HG02610 (cell line): ENCODE measurements at regions not wholly inside any gene's neighbourhood (a gene's known extent, or its start where the extent isn't known, plus 50 kb on each side); places are given as distances from the start of the nearest gene placed in this dataset.

ENCODE experiments used
- ATAC-seq: cut with Tn5 transposase; IDR thresholded peaks from one replicate; pipeline ENCODE4 v1.9.1; 2021; ENCODE audit warnings: mild to moderate bottlenecking, moderate library complexity; ENCODE audit not compliant: unreplicated experiment

DNA sequence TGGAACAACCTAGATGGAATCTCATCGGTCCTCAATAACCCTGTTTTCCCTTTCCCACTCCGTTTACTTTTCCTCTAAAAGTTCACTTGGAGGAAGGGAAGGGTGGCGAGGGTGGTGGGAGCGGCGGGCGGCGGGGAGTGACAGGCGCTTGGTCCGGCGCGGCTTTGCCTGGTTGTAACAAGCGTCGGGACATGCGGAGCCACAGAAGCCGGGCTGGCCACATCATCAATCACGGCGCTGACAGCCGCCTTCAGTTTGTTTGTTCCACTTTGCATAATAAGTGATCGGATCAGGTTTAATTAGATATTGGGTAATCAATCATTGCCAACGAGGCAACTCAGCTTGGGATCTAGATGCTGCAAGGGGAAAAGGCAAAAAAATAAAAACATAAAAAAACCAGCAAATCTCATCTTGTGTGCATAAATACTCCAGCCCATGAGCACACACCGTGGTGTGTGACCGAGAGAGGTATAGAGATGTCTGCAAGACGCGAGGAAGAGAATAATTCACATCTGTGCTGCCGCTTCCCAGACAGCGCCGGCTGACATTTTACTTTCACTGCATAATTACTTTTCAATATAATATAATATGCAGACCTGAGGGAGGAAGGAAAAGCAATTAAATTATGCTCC, 396.2 kb upstream of the IRX4 start:
- ATAC-seq: no peak

DNA sequence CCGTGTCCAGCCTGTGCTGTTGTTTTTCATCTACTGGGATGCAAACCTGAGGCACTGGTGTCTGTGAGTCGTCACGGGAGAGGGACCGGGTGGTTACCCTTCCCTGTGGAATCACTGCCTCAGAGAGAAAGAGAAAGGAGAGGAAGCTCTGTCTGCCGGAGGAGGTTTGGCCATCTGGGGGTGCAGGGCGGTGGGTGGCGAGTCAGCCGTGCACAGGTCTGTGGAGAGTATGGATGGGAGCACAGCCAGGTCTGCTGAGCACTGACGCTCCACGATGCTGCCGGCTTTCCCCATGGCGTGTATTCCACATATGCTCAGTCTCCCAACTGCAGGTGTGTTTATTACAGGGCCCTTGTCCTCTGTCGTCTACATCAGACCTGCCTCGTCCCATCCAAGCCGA, 395.2 kb upstream of the IRX4 start:
- no peak for ATAC-seq

DNA sequence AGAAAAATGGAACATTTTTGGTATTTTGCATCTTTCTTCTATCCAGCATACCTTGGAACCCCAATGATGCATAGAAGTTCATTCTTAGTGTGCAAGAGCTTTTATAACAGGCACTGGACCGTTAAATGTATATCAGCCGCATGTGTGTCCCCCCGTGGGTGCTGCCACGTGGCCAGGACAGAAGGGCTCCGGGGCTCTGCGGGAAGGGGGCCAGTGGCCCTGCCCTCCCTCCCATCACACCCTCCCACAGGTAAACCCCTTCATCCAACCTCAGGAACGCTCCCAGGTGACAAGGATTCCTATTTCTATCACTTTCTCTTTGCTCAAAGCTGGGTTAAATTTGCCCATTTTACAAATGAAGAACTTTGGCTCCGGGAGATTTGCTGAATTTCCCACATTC, 393.4 kb upstream of the IRX4 start:
- ATAC-seq: no peak

DNA sequence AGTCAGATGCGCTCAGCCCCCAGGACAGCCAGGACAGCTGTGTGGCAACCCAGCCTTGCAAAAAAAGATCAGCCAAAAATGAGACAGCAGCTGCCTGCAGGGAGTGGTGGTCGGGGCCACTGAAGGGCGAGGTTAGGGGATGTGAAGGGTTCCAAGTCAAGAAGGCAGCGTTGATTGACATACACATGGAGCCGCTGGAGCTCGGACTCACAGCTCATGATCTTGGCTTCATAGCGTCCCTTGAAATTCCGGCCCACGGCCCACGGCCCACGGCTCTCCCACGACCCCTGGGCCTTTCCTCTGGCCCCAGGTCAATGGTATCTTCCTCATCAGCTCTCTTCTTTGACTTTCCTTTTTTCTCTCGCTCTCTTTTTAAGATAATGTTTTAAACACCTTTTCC, 390.0 kb upstream of the IRX4 start:
- ATAC-seq: no peak

DNA sequence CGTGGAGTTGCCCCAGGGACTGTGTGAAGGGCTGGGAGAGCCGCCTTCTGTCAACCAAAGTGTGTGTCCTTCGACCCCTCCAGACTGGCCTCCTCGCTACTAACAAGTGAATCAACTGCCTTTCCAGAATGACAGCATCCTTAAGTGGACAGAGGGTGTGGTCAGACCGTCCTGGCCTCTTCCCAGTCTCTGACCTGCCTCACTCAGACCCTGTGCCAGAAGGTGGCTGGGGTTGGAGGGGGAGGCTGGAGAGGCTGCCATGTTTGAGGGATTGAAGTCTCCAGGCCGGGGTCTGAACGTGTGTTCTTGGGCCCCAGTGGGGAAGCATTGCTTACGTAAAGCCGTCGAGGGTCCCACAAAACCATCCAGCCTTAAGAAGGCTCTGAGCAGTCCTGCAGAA, 389.3 kb upstream of the IRX4 start:
- no peak for ATAC-seq

DNA sequence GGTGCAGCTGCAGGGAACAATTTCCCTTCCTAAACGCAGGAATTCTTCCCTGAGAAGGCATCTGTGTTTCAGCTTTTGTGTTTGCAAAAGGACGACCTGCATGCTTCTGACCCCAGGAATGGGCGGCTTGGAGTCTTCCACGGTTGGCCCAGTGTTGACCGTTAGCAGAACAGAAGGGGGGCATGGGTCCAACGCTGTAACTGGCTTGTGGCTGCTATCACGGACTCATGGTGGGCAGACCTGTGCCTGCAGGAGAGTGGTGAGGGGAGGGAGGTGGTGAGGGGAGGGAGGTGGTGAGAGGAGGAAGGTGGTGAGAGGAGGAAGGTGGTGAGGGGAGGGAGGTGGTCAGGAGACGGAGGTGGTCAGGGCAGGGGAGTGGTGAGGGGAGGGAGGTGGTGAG, 388.6 kb upstream of the IRX4 start:
- ATAC-seq: no peak

DNA sequence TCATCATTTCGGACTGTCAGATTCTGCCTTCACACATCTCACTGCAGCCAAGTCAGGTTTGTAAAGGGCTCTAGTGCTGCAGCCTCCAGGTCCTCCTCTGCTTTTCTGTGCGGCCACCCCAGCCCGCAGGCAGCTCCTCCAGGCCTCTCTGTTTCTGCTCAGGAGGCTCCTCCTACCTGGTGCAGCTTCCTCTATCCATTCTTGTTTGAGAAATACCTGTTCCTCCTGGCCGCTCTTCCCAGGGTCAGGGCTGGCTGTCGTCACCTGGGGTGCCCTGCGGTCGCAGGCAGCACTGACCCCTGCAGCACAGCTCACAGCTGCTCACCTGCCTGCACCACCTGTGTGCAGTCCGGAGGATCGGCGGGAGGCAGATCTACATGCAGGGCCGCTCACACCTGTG, 387.7 kb upstream of the IRX4 start:
- ATAC-seq: no peak

DNA sequence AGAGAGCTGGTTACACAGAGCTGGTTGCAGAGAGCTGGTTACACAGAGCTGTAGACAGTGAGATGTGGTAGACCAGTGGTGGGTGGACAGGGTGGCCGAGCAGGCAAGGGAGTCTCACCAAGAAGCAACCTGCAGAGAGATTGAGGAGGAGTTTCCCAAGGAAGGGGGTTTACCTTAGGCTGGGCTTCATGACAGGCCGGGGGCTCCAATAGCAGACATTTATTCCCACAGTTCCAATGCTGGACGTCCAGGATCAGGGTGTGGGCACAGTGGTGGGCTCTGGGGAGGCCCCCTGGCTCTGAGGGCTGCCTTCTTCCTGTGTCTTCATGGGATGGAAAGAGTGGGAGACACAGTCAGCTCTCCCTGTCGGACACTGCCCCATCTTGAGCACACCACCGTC, 386.9 kb upstream of the IRX4 start:
- ATAC-seq: no peak

DNA sequence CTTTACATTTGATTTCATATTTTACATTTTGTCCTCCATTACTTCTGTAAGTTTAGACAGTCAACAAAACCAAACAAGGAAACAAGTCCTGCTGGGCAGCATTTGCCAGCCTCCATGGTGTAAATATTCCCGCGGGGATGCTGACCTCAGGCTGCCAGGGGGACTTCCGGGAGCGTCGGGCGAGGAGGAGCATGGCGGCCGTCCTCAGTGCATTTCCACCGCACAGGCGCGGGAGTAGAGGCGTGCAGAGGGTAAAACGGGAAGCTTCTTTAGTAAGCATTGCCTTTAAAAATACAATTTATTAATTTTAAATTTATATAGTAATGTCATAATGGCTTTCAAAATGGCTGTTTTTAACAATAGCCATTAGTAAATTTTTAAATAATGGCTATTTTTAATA, 385.3 kb upstream of the IRX4 start:
- no peak for ATAC-seq

DNA sequence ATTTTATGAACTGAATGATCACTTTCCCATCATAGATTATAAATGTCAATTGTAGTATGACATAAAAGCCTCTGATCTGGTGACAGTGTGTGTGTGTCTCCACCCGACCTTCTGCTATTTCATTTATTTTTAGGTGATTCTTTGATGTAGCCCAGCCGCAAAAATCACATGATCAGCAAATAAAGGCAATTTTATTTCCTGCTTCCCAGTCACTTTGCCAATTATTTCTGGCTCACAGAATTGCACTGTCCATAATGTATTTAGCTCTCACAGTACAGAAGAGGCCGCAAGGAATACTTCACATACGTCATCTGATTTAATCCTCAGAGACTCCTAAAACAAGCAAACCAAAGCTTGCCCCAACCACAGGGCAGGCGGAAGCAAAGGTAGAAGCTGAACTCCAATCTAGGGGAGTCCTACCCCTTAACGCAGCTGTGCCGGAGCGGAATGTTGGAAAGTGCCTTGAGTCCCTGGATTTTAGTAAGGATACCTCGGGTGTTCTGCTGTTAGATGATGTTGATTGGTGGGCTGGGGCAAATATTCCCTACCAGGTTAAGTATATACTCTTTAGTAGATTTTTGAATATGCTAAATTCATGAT, 384.0 kb upstream of the IRX4 start:
- ATAC-seq: no peak

DNA sequence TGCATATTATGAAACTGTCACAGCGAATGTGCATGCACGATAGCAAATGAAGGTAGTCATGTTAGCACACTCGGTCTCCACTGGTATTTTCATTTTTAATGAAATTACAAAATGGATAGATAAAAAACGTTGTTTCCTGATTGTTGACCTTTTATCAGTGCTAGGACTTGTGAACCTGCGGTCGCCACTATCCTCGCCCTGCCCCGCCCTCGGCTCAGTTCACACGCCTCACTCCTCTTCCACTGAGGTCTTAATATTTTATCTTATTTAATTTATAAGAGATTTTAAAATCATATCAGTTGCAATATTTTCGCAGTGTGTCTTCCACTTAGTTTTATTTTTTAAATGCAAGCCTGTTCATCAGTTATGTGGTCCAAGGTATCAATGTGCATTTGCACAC, 382.6 kb upstream of the IRX4 start:
- ATAC-seq: no peak

DNA sequence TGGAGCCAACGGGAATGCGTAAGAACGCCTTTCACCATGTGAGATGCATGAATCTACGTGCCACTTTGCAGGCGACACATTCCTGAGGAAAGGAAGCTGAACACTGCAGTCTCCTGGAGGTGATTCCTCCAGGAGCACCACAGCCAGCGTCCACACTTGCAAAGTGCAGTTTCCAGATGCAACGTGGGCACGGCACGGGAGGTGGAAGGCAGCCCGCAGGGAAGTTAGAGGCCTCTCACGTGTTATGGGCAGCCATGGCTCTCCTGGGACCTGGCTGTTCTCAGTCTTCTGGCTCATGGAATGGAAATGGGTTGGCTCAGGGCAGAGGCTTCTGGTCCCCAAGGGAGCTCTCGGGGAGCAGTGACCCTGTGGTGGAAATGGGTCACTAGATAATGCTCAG, 381.0 kb upstream of the IRX4 start:
- no peak for ATAC-seq

DNA sequence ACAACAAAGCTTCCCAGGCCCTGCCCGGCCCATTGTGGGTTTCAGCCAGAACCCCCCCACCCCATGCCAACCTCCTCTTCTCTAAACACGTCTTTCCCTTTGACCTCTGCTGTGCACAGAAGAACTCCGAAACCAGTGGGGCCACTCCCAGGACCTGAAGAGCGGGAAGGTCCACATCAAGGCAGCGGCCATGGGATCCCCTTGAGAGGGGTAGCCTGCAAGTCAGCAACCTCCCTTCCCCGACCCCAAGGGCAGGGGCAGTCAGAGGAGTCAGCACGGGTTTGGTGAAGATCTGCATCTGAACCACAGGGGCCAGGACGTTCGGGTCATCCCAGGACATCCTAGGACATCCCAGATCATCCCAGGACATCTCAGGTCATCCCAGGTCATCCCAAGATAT, 379.9 kb upstream of the IRX4 start:
- ATAC-seq: no peak

DNA sequence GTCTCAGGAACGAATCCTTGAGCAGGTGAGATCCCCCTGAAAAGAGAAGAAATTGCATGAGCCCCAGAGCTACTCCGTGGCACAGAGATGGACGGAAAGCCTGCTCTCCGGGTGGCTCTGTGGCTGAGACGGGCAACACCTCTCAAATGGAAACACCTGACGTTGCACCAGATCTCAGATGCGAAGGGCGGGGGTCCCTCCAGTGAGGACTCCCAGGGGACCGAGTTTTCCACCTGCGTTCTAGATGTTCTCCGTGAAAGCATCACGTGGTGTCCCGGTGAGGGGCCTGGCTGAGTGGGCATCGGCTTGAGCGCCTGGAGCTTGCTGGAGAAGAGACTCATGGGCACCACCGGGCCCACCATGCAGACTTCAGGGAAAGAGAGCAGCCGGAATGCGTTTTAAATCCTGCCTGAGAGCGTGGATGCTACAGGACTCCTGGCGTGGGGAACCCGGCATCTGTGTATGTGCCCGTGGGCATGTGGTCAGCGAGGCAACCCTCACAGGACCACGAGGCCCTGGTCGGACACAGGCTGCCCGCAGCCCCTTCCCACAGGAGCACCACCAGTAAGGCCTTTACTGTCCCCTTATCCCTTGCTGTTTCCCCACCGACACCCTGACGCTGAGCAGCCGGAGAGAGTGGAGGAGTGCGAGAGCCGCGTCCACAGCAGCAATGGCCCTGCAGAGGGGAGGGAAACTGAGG, 378.4 kb upstream of the IRX4 start:
- no peak for ATAC-seq

DNA sequence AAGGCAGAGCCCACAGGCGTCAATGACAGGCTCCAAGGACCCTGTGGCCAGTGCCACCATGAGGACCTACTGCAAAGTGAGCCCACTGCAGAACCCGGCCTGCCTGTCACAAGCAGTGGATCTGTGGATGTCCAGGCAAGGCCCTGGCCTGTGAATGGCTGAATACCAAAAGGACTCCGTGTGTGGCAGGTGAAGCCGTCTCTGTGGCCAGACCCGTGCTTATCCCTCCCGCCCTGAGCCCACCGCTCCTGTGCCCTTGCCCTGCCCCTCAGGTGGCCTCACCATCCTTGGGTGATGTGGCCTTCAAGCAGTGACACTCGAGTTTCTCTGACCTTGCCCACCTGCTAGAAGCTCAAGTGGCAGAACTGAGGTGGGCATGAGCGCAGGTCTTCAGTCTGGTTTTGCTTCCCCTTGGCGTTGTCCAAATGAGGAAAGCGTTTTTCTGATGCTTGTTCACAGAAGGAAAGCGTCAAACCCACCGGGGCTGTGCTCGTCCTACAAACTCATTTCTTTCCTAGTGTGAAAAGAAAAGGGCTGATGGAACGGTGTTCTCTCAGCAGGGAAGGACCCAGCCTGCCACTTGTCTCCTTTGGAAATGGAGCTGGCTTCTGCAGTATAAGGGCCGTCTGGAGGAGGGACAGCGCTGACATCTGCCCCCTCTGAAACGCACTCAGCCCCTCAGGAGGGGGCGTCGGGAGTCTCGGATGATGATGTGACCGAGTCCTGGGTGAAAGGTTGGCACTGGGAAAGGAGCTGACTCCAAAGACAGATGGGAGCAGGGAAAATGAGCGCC, 377.7 kb upstream of the IRX4 start:
- no peak for ATAC-seq

DNA sequence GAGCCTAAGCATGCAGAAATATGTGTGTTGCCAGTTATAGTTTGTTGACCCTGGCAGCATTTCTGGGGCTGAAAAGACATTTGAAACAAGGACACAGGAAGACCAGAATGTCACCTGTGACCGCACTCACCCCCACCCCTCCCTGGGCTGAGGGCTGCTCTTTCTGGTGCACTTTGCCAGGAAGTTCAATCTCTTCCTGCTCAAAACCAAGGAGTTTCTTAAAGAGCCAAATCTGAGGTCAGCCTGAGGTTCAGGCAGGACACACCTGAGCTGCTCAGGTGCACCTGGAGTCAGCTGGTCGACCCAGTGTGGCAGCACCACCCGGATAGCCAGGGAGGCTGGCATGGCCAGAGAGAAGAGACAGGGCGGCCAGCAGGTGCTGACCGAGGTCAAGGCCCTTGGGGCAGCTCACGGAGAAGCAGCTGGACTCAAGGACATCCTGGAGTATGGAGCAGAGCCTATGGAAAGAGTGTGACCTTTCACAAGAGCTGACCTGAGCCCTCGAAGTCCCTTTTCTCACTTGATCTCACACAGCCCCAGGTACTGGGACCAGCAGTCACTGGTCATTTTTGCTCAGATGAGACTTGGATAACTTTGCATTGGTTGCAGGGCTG, 376.9 kb upstream of the IRX4 start:
- ATAC-seq: no peak

DNA sequence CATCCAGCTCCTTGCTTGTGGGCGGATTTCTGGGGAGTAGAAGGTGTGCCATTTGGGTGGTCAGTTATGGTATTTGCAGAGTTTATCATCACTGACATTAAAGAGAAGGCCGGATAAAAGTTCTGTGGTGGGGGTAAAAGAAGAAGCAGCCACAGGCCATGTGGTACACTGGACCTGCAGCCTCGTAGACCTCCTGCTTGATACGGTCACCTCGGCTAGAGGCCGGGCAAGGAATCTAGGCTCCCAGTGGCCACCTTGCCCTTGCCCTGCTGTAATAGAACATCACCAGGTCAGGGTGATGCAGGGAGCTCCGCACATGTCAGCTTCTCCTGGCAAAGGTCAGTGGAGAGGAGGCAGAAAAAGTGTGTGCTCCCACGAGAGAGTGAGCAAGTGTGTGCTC, 376.1 kb upstream of the IRX4 start:
- ATAC-seq: no peak

DNA sequence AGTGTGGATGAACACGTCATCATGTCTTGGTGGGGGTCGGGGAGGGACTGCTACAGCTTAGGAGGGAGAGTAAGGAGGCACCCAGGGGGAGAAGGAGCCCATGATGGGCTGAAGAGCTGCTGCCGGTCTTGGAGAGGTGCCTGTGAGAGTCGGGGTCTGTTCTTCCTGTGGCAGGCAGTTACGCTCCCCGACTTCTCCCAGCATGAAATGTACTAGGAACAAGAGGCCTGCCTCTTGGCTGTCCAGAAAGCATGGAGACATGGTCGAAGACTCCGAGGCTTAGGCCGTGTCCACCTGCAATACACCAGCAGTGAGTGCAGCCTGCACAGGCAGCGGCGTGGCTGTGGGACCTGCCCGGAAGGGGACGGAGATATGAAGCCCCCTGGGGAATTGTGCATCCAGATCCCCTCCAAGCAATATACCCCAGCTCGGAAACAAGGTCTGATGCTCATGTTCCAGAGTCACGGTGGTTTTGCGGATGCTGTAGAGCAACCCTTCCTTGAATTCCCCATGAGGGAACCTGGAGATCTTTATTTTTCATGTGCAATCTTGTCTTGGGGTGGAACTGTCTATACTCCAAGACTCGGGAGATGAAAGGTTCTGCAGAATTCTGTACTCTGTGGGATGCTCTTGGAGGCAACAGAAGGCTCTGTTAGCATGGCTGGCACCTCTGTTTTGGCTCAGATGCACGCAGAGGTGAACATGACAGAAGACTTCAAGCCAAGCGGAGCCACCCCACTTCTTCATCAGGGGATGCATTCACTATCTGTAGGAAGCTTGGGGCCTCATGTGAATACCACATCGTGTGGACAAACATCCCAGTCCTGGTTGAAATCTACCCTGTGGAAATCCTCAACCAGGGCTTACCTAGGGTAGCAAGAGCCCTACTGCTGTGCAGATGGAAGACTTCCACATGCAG, 374.9 kb upstream of the IRX4 start:
- ATAC-seq: no peak

DNA sequence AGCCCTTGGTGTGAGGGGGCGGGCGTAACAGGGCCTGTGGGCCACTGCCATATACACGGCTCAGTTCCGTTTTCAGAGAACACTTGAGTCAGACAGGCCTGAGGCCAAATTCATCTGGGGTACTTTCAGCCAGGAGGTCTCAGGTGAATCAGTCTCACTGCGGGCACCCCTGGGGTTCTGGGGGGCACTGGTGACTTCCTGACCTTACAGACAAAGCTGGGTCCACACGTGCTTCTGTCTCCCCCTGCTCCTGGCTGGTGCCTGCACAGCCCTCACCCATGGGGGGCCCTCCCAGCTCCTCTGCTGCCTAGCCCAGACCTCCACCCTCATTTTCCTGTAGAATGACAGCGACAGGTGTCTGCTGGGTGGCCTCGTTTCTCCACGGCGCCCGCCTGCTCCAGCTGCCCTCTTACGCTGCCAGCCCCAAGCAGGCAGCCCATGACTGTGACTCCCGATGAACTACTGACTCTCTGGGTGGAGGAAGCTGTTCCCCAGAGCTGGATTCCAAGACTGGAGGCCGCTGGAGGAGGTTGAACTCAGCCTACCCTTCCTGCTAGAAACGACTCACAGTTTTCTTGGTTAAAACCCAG, 374.1 kb upstream of the IRX4 start:
- ATAC-seq: no peak
